C4-2B (cell line): ENCODE measurements at regions not wholly inside any gene's neighbourhood (a gene's known extent, or its start where the extent isn't known, plus 50 kb on each side); places are given as distances from the start of the nearest gene placed in this dataset.

Source experiments
- ZFX ChIP-seq: fragments of 450-650 bp; IDR thresholded peaks from 2 replicates; pipeline ENCODE4 v1.6.1; 2017
- TF ChIP-seq, protein P1 (sequence below): fragments of 450-650 bp; conservative IDR thresholded peaks from 2 replicates; pipeline ENCODE4 v1.5.1; 2017; ENCODE audit warnings: mild to moderate bottlenecking

DNA sequence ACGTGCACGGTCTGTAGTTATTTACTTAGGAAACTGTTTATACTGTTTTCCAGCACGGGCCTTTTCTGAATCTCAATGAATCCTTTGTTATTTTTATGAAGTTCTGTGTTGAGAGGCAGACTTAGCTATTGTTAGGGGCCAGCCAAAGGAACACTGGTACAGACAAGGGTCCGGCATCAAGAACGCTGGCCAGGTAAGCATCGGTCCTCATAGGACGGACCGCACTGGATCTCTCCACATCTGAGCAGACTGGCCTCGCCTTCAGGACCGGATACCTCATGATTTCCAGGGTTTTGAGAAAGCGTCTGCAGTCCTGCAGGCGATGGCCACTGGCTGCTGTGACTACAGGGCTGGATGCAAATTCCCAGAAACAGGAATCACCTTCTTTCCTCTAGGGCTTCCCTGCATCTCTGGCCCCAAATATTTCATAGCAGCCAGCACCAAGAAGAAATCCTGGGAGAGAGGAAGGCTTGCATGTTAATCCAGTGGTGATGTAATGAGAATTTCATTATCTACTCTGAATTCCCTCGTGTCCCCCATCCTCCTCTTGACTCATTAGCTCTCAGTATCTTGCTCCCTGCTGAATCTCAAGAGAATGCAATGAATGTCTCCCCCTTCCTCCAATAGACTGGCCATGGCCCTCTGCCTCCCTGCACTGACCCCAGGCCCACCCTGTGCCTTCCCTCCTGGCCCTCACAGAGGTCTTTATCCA is 325.4 kb upstream of the NPVF start:
- TF ChIP-seq, protein P1, sequence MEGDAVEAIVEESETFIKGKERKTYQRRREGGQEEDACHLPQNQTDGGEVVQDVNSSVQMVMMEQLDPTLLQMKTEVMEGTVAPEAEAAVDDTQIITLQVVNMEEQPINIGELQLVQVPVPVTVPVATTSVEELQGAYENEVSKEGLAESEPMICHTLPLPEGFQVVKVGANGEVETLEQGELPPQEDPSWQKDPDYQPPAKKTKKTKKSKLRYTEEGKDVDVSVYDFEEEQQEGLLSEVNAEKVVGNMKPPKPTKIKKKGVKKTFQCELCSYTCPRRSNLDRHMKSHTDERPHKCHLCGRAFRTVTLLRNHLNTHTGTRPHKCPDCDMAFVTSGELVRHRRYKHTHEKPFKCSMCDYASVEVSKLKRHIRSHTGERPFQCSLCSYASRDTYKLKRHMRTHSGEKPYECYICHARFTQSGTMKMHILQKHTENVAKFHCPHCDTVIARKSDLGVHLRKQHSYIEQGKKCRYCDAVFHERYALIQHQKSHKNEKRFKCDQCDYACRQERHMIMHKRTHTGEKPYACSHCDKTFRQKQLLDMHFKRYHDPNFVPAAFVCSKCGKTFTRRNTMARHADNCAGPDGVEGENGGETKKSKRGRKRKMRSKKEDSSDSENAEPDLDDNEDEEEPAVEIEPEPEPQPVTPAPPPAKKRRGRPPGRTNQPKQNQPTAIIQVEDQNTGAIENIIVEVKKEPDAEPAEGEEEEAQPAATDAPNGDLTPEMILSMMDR, result no peak
- TF ChIP-seq ZFX, result no peak
